SU-DHL-6 (cell line): ENCODE measurements at regions not wholly inside any gene's neighbourhood (a gene's known extent, or its start where the extent isn't known, plus 50 kb on each side); places are given as distances from the start of the nearest gene placed in this dataset.

Experiments used
- EZH2phosphoT487 ChIP-seq: fragments of 200-600 bp; sonication (generic), shearing (Covaris generic); conservative IDR thresholded peaks from 2 replicates; pipeline ENCODE4 v1.6.1; 2018; ENCODE audit warnings: mild to moderate bottlenecking, antibody characterized with exemption, low read length, moderate library complexity, mixed read lengths
- TF ChIP-seq, protein P1 (sequence below): fragments of 200-600 bp; sonication (generic); IDR thresholded peaks from one replicate; pipeline ENCODE4 v1.5.1; 2017; ENCODE audit warnings: antibody characterized with exemption, mild to moderate bottlenecking, low read length, moderate library complexity; ENCODE audit not compliant: insufficient read depth, poor library complexity, severe bottlenecking

DNA sequence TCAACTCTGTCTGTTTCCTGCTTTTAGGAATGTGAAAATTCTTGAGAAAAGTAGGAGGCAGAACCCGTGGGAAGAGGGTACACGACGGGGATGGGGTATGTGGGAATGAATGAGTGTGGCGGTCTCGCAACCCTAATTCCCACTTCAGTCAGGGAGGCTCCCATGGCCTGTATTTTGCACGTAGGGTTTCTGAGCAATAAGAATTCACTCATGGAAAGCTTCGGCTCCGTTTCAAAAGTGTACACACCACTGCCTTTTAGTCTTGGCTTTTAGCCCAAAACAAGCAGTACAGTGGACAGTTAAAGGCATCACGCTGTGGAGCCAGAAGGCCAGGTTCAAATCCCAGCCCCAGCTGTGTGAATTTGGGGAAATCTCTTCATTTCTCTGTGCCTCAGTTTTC is 116.7 kb downstream of the MN1 start:
- TF ChIP-seq, protein P1, sequence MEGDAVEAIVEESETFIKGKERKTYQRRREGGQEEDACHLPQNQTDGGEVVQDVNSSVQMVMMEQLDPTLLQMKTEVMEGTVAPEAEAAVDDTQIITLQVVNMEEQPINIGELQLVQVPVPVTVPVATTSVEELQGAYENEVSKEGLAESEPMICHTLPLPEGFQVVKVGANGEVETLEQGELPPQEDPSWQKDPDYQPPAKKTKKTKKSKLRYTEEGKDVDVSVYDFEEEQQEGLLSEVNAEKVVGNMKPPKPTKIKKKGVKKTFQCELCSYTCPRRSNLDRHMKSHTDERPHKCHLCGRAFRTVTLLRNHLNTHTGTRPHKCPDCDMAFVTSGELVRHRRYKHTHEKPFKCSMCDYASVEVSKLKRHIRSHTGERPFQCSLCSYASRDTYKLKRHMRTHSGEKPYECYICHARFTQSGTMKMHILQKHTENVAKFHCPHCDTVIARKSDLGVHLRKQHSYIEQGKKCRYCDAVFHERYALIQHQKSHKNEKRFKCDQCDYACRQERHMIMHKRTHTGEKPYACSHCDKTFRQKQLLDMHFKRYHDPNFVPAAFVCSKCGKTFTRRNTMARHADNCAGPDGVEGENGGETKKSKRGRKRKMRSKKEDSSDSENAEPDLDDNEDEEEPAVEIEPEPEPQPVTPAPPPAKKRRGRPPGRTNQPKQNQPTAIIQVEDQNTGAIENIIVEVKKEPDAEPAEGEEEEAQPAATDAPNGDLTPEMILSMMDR, result no peak
- TF ChIP-seq EZH2phosphoT487, result no peak
